IMR-90 (cell line): ENCODE measurements at regions not wholly inside any gene's neighbourhood (a gene's known extent, or its start where the extent isn't known, plus 50 kb on each side); places are given as distances from the start of the nearest gene placed in this dataset.

Source experiments
- ATAC-seq: fragments of 200-7000 bp; cut with Tn5 transposase; 2 replicates; pipeline ENCODE4 v1.9.1; 2020; ENCODE audit warnings: low read depth, mild to moderate bottlenecking, moderate library complexity
- BruUV-seq: library from RNA; stranded (reverse); fragments of 400-500 nt; replicated peaks from 2 replicates; lab custom pipeline; 2021; lab: Mats Ljungman, UMichigan
- CTCF ChIA-PET: fragments of 300-600 bp; formaldehyde crosslinking; extraction: SDS; loops from one replicate; lab custom pipeline; 2021; ENCODE audit warnings: antibody characterized with exemption; lab: Yijun Ruan, JAX
- POLR2A ChIA-PET: fragments of 300-600 bp; sonication (Branson Sonifier 250); formaldehyde crosslinking; loops from one replicate; lab custom pipeline; 2022; ENCODE audit warnings: antibody characterized with exemption; ENCODE audit not compliant: unreplicated experiment; lab: Charles Lee
- DNase-seq: peaks from one replicate; pipeline ENCODE4 v3.0.0; 2013
- H2AFZ ChIP-seq: replicated peaks from 2 replicates; pipeline ENCODE3; 2013; ENCODE audit warnings: low read length, mild to moderate bottlenecking; ENCODE audit not compliant: poor library complexity
- H2AK5ac ChIP-seq: 2 replicates; pipeline ENCODE4 v1.6.1; 2013; ENCODE audit warnings: low read depth, low read length, inconsistent platforms
- H2AK9ac ChIP-seq: replicated peaks from 2 replicates; pipeline ENCODE3; 2013; ENCODE audit warnings: mild to moderate bottlenecking, low read depth, low read length, moderate library complexity; ENCODE audit not compliant: poor library complexity
- H2BK120ac ChIP-seq: 2 replicates; pipeline ENCODE4 v1.6.1; 2013; ENCODE audit warnings: low read depth, low read length, inconsistent platforms
- H2BK15ac ChIP-seq: 3 replicates; pipeline ENCODE4 v1.6.1; 2013; ENCODE audit warnings: low read depth, low read length, inconsistent platforms
- H2BK20ac ChIP-seq: 2 replicates; pipeline ENCODE4 v1.6.1; 2013; ENCODE audit warnings: low read depth, mild to moderate bottlenecking, inconsistent platforms, low read length, moderate library complexity
- H2BK5ac ChIP-seq: 2 replicates; pipeline ENCODE4 v1.6.1; 2013; ENCODE audit warnings: mild to moderate bottlenecking, low read depth, low read length, inconsistent platforms; ENCODE audit not compliant: poor library complexity, severe bottlenecking
- H3K14ac ChIP-seq: replicated peaks from 2 replicates; pipeline ENCODE4 v1.6.1; 2013; ENCODE audit warnings: low read depth, low read length, inconsistent platforms
- H3K18ac ChIP-seq: 2 replicates; pipeline ENCODE4 v1.6.1; 2013; ENCODE audit warnings: low read depth, low read length, control low read depth
- H3K23ac ChIP-seq: 2 replicates; pipeline ENCODE4 v1.6.1; 2013; ENCODE audit warnings: low read depth, low read length, inconsistent platforms
- H3K27ac ChIP-seq: 2 replicates; pipeline ENCODE4 v1.5.1; 2013; ENCODE audit warnings: mild to moderate bottlenecking, control low read depth, low read length; ENCODE audit not compliant: insufficient read depth
- H3K27me3 ChIP-seq: 2 replicates; pipeline ENCODE4 v1.6.1; 2013; ENCODE audit warnings: low read length; ENCODE audit not compliant: control insufficient read depth, insufficient read depth
- H3K36me3 ChIP-seq: 2 replicates; pipeline ENCODE4 v1.6.1; 2013; ENCODE audit warnings: low read length, mixed read lengths; ENCODE audit not compliant: control insufficient read depth, insufficient read depth
- H3K4ac ChIP-seq: 2 replicates; pipeline ENCODE4 v1.6.1; 2013; ENCODE audit warnings: low read depth, low read length, inconsistent platforms
- H3K4me1 ChIP-seq: 2 replicates; pipeline ENCODE4 v1.6.1; 2013; ENCODE audit warnings: low read length, mixed read lengths; ENCODE audit not compliant: control insufficient read depth, insufficient read depth
- H3K4me2 ChIP-seq: 2 replicates; pipeline ENCODE4 v1.6.1; 2013; ENCODE audit warnings: low read depth, mild to moderate bottlenecking, control low read depth, low read length, moderate library complexity
- H3K4me3 ChIP-seq: 2 replicates; pipeline ENCODE4 v1.5.1; 2013; ENCODE audit warnings: low read depth, mild to moderate bottlenecking, control low read depth, low read length, moderate library complexity; ENCODE audit not compliant: insufficient read depth
- H3K56ac ChIP-seq: 2 replicates; pipeline ENCODE4 v1.6.1; 2013; ENCODE audit warnings: low read length, inconsistent platforms; ENCODE audit not compliant: insufficient read depth; ENCODE audit errors: extremely low read depth
- H3K79me1 ChIP-seq, 2 experiments: 2 replicates each; pipeline ENCODE4 v1.6.1; 2013; ENCODE audit warnings: low read length in 2 of 2, inconsistent platforms in 1 of 2, low read depth in 1 of 2
- H3K9ac ChIP-seq: 2 replicates; pipeline ENCODE4 v1.6.1; 2013; ENCODE audit warnings: low read depth, low read length, control low read depth
- H3K9me1 ChIP-seq: 2 replicates; pipeline ENCODE4 v1.6.1; 2013; ENCODE audit warnings: low read length, inconsistent platforms; ENCODE audit not compliant: insufficient read depth
- H3K9me3 ChIP-seq: 2 replicates; pipeline ENCODE4 v1.6.1; 2013; ENCODE audit warnings: low read length; ENCODE audit not compliant: control insufficient read depth, insufficient read depth
- H4K20me1 ChIP-seq: 2 replicates; pipeline ENCODE4 v1.6.1; 2013; ENCODE audit warnings: low read length, inconsistent platforms; ENCODE audit not compliant: insufficient read depth
- H4K5ac ChIP-seq: 2 replicates; pipeline ENCODE4 v1.6.1; 2013; ENCODE audit warnings: mild to moderate bottlenecking, low read depth, low read length, control low read depth
- H4K8ac ChIP-seq, 2 experiments: 2 replicates each; pipeline ENCODE4 v1.6.1; 2013; ENCODE audit warnings: low read depth in 2 of 2, low read length in 2 of 2, control low read depth in 1 of 2, inconsistent platforms in 1 of 2
- H4K91ac ChIP-seq: 2 replicates; pipeline ENCODE4 v1.6.1; 2013; ENCODE audit warnings: low read depth, low read length, inconsistent platforms; ENCODE audit not compliant: insufficient read depth
- BHLHE40 ChIP-seq: fragments of 150-350 bp; IDR thresholded peaks from 2 replicates; pipeline ENCODE4 v1.6.1; 2016; ENCODE audit warnings: mild to moderate bottlenecking, low read depth, low read length
- CHD1 ChIP-seq: IDR thresholded peaks from 2 replicates; pipeline ENCODE4 v1.6.1; 2012; ENCODE audit warnings: low read depth, low read length, improper control_type of control experiment
- ELK1 ChIP-seq: fragments of 150-350 bp; IDR thresholded peaks from 2 replicates; pipeline ENCODE4 v1.6.1; 2016; ENCODE audit warnings: low read depth, mild to moderate bottlenecking, low read length, moderate library complexity, borderline replicate concordance
- MXI1 ChIP-seq: IDR thresholded peaks from 2 replicates; pipeline ENCODE4 v1.6.1; 2012; ENCODE audit warnings: low read depth, mild to moderate bottlenecking, low read length, moderate library complexity, borderline replicate concordance
- SMC3 ChIP-seq: fragments of 150-350 bp; IDR thresholded peaks from 2 replicates; pipeline ENCODE4 v1.6.1; 2016; ENCODE audit warnings: low read depth, mild to moderate bottlenecking, antibody characterized with exemption, low read length, moderate library complexity
- WGBS, 2 experiments: methylation state at CpG; one replicate each; pipeline versions ENCODE4 v1.1.5 to v1.1.7; 2013; ENCODE audit warnings: missing lambda C conversion rate in 2 of 2; ENCODE audit not compliant: insufficient read length in 1 of 2; ENCODE audit errors: extremely low coverage in 2 of 2; 5-methylcytosine and 5-hydroxymethylcytosine counted together
- dilution Hi-C: fragments of 300-500 bp; cut with HindIII; formaldehyde crosslinking; loops from one replicate; pipeline ENCODE4 v1.14.3; 2018; ENCODE audit warnings: low sequenced_read_pairs; ENCODE audit not compliant: unreplicated experiment
- in situ Hi-C: fragments of 300-500 bp; cut with MboI; formaldehyde crosslinking; loops from 3 replicates; pipeline ENCODE4 v1.14.3; 2019; ENCODE audit warnings: low sequenced_read_pairs, inconsistent platforms, mixed read lengths
- intact Hi-C: fragments of 100-400 bp; cut with micrococcal nuclease; formaldehyde crosslinking; loops from 2 replicates; pipeline ENCODE4 v1.10.0; 2022
- TF ChIP-seq, protein P1 (sequence below): fragments of 150-350 bp; IDR thresholded peaks from 2 replicates; pipeline ENCODE4 v1.6.1; 2017; ENCODE audit warnings: mild to moderate bottlenecking, antibody characterized with exemption, low read length, low read depth

DNA sequence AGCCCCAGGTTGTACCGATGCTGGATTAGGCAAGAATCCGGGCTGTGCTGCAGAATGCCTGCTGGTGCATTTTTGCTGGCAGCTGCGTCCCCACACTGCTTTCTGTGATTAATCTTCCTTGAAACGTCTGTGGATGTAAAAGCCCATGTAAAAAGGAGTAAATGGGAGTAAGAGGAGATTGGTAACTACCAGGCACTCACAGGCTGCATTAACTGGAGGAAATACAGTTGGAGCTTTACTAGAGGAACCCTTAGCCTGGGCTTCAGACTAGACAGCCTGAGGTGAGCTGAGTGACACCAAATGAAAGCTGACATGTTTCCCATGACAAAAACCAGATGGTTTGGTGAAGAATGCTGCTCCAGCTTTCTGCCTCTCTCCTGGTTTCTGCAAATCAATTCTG is 190.4 kb upstream of the GAS1 start:
- in situ Hi-C loops: no loop called here
- CTCF ChIA-PET: no interaction called here

More for the DNA sequence above, 190.4 kb upstream of the GAS1 start:
- Histone ChIP-seq H3K9ac (no peak overlapping the region), H3K4ac (no peak overlapping the region), H2BK15ac (no peak overlapping the region), H2BK5ac (no peak overlapping the region), H3K18ac (no peak overlapping the region), H3K56ac (no peak overlapping the region), H4K20me1 (no peaks in the 10 kb centered on the region), H3K79me1 (no peaks in the 10 kb centered on the region), H4K8ac (no peak overlapping the region), H3K4me1 (no peaks in the 10 kb centered on the region), H4K5ac (no peak overlapping the region), H2AFZ (peak overlapping the region; percentile 65), H3K4me2 (no peak overlapping the region), H2AK9ac (peak overlapping the region; percentile 5), H2AK5ac (no peak overlapping the region), H2BK20ac (no peak overlapping the region), H3K14ac (no peak overlapping the region), H3K36me3 (no peaks in the 10 kb centered on the region), H3K9me3 (no peaks in the 10 kb centered on the region), H2BK120ac (no peak overlapping the region), H3K4me3 (no peak overlapping the region), H3K9me1 (no peaks in the 10 kb centered on the region; the same call in 1 of the 2 replicates), H3K23ac (no peak overlapping the region), H3K27ac (no peak overlapping the region), H3K27me3 (peaks cover 13% of the 10 kb centered on the region), H4K91ac (no peak overlapping the region)
- no TSS peak for BruUV-seq
- ATAC-seq (no peak), DNase-seq (no peak)
- dilution Hi-C loops: no loop called here
- POLR2A ChIA-PET: no interaction called here
- intact Hi-C loops: no loop called here
- TF ChIP-seq SMC3: no peak
- TF ChIP-seq BHLHE40: no peak
- no peak for TF ChIP-seq CHD1
- TF ChIP-seq, protein P1, sequence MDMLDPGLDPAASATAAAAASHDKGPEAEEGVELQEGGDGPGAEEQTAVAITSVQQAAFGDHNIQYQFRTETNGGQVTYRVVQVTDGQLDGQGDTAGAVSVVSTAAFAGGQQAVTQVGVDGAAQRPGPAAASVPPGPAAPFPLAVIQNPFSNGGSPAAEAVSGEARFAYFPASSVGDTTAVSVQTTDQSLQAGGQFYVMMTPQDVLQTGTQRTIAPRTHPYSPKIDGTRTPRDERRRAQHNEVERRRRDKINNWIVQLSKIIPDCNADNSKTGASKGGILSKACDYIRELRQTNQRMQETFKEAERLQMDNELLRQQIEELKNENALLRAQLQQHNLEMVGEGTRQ: no peak
- TF ChIP-seq MXI1: no peak
- TF ChIP-seq ELK1: no peak
- WGBS, 2 experiments: no CpG with 5 or more reads among the region's 4 CpGs
